Fibroblast of upper back skin (primary cell): ENCODE measurements at regions not wholly inside any gene's neighbourhood (a gene's known extent, or its start where the extent isn't known, plus 50 kb on each side); places are given as distances from the start of the nearest gene placed in this dataset.
"Not testable (repeated sequence)": the region's sequence is repeated elsewhere in the genome, so short reads cannot be mapped to it uniquely, and the experiment has no call there.

ENCODE experiments used
- DNase-seq: peaks from one replicate; pipeline ENCODE4 v3.0.0-alpha.2; 2013

GRCh38 chr11:70886256-70886655, 366.1 kb downstream of the SHANK2 start:
- no peak for DNase-seq

DNA sequence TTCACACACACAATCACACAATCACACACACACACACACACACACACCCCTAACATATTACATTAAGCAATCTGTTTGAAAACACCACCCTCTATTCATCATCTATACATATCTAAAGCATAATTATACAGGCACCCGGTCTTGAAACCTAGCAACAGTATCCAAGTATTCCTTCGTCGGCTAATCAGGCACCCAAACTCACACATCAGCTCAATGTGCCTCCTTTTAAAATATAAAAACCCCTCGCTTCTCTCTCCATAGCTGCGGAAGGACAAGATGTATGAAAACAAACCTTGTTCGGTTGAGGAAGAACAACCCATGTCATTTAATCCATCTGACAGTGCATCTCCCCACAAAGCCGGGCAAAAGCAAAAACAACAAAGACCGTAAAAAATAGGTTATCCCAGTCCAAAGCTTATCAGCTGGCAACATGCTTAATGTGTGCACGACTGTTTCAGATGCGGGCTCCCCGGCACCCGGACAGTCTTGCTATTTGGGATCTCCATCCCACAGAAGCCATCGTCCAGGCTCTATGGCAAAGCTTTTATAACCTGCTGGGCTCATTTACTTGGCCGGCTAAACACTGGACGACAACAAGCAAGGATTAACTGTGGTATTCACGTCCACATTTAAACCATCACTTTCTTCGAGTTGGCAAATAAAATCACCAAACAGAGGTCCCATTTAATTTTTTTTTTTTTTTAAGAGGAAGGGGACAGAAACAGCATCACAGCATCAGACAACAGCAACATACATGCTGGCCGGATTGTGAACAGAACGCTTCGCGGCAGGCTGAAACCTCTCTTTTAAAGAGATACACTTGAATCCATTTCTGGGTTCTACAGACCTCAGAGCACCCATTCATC, 365.5 kb downstream of the SHANK2 start:
- no peak for DNase-seq

- no peak for DNase-seq
These were observed 364.9 kb downstream of the SHANK2 start for GRCh38 chr11:70887542-70887827.

DNA sequence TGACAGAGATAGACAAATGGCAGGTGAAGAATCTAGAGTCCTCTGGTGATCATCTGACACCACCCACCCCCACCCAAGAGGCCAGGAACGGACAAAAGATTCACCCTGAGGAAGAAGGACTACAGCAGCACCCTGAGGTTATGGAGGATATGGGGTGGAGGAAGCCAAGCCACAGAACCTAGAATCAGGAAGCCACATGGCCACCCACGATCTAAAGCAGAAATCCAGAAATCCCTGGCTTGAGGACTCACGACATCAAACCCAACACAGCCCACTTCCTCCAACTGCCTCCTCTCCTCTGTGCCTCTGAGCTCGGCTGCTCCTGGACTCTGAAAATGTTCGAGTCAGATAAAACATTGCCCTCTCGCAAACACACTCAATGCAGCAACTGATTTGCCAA, 364.3 kb downstream of the SHANK2 start:
- DNase-seq = no peak

GRCh38 chr11:70889411-70889810, 363.0 kb downstream of the SHANK2 start:
- DNase-seq = no peak

DNA sequence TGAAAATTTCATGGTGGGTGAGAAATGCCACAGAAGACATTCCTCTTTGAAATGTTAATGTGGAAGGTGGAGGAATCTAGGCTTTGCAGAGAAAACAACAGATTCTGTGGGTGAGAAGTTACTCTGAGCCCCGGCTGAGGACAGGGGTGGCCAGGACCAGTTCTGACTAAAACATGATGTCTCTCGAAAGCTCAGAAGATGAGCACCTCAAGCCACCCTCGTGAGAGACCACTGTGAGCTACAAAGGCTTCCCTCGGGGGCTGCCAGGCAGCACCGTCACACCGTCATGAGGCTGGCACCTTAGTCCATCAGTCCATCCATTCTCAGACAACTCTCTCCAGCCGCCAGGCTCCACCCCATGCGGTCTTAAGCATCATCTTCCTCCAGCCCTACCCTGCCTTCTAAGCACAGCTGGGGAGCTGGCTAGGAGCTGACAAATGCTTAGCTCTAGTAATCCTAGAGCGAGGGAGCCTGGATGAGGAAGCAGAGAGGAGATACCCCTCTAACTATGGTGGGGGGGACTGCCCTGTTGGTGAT, 360.5 kb downstream of the SHANK2 start:
- no peak for DNase-seq

- DNase-seq = no peak
These were observed 359.5 kb downstream of the SHANK2 start for GRCh38 chr11:70892889-70893288.

DNA sequence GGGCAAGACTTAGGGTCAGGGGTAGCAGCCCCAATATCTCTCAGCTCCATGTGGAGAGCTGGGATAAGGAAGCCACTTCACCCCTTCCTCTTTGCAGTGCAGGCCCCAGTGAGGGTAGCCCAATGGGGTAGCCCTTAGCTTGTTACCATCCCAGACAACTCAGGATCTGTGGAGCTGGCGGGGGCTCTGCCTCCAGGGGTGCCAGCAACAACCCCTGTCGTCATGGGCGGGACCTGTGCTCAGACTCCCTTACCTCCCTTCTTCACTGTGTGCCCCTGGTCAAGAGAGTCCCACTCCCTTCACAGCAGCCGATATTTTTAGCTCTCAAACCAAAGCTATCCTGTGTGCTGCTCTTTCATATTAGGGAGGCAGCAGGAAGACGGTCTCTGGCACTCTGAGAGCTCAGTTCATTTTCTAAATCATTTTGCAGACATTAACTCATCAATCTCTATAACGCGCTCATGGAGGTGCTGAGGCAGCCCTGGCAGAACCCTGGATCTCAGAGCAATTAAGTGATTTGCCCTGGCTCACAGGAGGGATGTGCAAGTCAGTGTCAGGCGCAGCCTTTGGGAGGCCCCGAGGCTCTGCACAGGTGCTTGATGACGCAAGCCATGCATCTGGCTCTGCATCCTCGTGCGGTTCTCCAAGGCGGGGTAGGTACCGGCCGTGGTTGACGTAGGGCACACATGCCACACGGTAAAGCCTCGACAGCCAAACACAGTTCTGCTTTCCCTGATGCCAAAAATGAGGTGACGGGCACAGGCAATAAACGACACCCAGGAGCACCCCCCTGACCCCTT, 357.6 kb downstream of the SHANK2 start:
- no peak for DNase-seq

- DNase-seq = no peak
These were observed 357.1 kb downstream of the SHANK2 start for GRCh38 chr11:70895366-70895670.

DNA sequence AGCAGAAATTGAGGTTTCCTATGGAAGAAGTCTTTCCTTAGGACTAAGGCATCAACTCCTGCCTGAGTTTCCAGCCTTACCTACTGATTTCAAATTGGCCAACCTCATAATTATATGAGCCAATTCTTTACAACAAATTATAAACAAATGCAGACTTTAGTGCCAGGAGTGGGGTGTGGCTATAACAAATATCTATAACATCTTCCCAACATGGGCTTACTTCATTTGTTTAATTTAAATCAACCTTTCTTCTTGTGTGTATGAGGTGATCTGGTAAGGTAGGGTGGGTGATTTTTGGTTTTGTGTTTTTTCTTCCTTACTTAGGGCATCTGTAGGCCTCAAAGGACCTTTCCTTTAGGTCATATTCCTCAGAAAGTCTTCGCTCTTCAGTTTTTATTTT, 354.9 kb downstream of the SHANK2 start:
- DNase-seq = no peak

DNA sequence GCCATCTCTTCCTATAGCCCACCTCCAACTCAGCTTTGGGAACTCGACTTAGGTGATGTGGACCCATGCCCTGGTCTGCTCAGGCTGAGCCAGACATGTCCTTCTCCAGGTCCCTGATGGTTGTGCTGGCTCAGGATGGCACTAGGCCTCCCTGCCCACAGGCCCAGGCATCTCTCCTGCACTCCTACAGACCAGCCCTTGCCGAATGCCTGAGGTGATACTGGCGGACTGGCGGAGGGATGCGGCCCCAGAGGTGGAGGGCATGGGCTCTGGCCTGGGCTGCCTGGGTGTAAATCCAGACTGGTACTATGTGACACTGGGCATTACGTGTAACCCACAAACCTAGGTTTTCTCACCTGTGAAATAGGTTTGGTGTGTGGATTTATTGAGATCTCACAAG, 352.8 kb downstream of the SHANK2 start:
- DNase-seq = no peak

- DNase-seq = no peak
These were observed 351.8 kb downstream of the SHANK2 start for GRCh38 chr11:70900540-70900939.

- DNase-seq = no peak
These were observed 350.3 kb downstream of the SHANK2 start for GRCh38 chr11:70901951-70902521.

- not testable (repeated sequence) for DNase-seq
These were observed 349.1 kb downstream of the SHANK2 start for GRCh38 chr11:70903229-70903628.

- no peak for DNase-seq
These were observed 346.3 kb downstream of the SHANK2 start for GRCh38 chr11:70906101-70906500.

- no peak for DNase-seq
These were observed 344.2 kb downstream of the SHANK2 start for GRCh38 chr11:70908223-70908622.

- DNase-seq = no peak
These were observed 341.5 kb downstream of the SHANK2 start for GRCh38 chr11:70910835-70911234.

DNA sequence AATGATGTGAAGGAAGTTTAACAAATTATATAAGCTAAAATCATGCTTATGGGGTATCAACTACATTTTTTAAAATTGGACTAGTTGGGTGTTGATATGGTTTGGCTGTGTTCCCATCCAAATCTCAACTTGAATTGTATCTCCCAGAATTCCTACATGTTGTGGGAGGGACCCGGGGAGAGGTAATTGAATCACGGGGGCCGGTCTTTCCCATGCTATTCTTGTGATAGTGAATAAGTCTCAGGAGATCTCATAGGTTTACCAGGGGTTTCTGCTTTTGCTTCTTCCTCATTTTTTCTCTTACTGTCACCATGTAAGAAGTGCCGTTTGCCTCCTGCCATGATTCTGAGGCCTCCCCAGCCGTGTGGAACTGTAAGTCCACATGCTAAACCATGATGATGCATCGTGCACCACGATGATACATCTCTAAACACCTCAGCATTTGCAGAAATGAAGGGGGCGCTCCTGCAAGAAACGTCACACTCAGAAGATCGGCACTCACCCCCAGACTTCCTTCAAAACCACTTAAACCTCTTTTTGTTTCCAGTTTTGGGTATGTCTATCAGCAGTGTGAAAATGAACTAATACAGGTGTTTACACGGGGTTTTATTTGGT, 340.0 kb downstream of the SHANK2 start:
- peak; percentile 41 for DNase-seq

DNA sequence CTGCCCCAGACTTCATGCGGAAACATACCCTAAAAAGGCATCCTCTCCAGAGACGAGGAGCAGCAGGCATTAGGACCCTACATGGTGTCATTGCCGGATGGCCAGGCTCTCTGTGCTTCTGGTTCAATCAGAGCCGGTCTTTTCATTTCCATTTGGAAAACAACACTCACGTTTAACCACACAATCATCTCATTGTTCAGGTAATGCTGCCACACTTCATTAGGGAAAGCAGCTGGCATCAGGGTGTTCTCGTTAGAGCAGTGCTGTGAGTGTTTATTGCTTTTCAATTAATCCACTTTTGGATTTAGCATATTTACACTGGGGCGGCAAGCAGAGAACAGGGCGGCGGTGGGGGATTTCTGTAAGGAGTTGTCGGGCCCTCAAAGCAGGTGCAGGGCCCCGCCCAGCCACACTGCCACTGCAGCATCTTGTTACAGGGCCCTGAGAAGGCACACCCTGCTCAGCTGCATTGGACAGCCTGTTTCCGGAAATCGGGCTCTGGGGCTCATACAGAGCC, 338.6 kb downstream of the SHANK2 start:
- no peak for DNase-seq

GRCh38 chr11:70914496-70914895, 337.9 kb downstream of the SHANK2 start:
- no peak for DNase-seq

DNA sequence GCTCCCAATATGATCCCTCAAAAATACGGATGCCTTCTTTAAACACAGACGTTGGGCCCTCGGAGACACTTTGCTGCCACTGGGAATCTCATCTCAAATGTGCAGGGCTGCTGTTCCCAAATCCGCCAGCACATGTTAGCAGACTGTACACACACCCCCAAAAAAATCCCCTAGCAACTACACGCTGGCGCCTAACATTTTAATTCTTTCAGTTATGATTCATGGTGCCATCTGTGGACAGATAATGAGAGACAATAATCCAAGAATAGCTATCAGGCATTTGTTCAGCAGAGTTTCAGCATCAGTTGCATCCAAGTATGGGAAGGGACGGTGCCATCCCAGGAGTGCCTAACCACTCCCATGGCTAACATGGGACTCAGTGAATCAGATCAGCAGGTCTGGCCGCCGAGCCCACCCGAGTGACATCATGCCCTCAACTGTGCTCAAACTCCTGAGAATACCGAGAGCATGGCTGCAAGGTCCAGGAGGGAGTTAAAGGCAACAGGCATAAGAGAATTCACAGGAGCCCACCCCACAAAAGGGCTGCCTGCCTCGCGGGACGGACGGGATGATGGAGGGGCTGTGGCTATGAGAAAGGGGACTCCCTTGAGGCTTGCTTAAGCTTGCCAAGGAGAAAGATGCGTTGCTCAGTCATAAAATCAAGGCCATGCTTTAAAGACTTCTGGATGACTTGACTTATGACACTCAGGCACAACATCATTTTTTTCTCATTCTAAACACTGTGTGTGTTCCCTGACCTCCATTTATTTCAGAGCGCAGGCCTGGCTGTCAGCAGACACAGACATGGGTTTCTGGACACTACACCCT, 337.0 kb downstream of the SHANK2 start:
- no peak for DNase-seq

GRCh38 chr11:70916351-70916750, 336.0 kb downstream of the SHANK2 start:
- DNase-seq = no peak
